UCSD-AML1 (cell line): ENCODE measurements at regions not wholly inside any gene's neighbourhood (a gene's known extent, or its start where the extent isn't known, plus 50 kb on each side); places are given as distances from the start of the nearest gene placed in this dataset.
"Not testable (repeated sequence)": the region's sequence is repeated elsewhere in the genome, so short reads cannot be mapped to it uniquely, and the experiment has no call there.

Source experiments
- DNase-seq: peaks from one replicate; lab custom pipeline; 2025; ENCODE audit not compliant: unreplicated experiment; lab: John Stamatoyannopoulos, UW

GRCh38 chr1:242824435-242824834, 299.9 kb upstream of the PLD5 start:
- no peak for DNase-seq

- DNase-seq: no peak
These were observed 289.1 kb upstream of the PLD5 start for GRCh38 chr1:242813490-242814091.

- DNase-seq: no peak
These were observed 286.8 kb upstream of the PLD5 start for GRCh38 chr1:242811092-242811840.

GRCh38 chr1:242806324-242806723, 281.8 kb upstream of the PLD5 start:
- no peak for DNase-seq

GRCh38 chr1:242805360-242805759, 280.9 kb upstream of the PLD5 start:
- DNase-seq: not testable (repeated sequence)

- DNase-seq: no peak
These were observed 278.5 kb upstream of the PLD5 start for GRCh38 chr1:242802973-242803372.

GRCh38 chr1:242800521-242800920, 276.0 kb upstream of the PLD5 start:
- no peak for DNase-seq

GRCh38 chr1:242797856-242798255, 273.4 kb upstream of the PLD5 start:
- DNase-seq: no peak

- DNase-seq: no peak
These were observed 264.3 kb upstream of the PLD5 start for GRCh38 chr1:242788771-242789170.

- DNase-seq: no peak
These were observed 263.5 kb upstream of the PLD5 start for GRCh38 chr1:242787968-242788367.

- DNase-seq: no peak
These were observed 260.3 kb upstream of the PLD5 start for GRCh38 chr1:242784807-242785206.

GRCh38 chr1:242784084-242784483, 259.6 kb upstream of the PLD5 start:
- DNase-seq: no peak

GRCh38 chr1:242774256-242774655, 249.8 kb upstream of the PLD5 start:
- DNase-seq: no peak

GRCh38 chr1:242770366-242770765, 245.9 kb upstream of the PLD5 start:
- no peak for DNase-seq

GRCh38 chr1:242764161-242764560, 239.7 kb upstream of the PLD5 start:
- DNase-seq: no peak

GRCh38 chr1:242761556-242761955, 237.1 kb upstream of the PLD5 start:
- DNase-seq: no peak

GRCh38 chr1:242754926-242755325, 230.4 kb upstream of the PLD5 start:
- no peak for DNase-seq

GRCh38 chr1:242754125-242754524, 229.6 kb upstream of the PLD5 start:
- no peak for DNase-seq

- no peak for DNase-seq
These were observed 222.7 kb upstream of the PLD5 start for GRCh38 chr1:242747233-242747632.

GRCh38 chr1:242745079-242745478, 220.6 kb upstream of the PLD5 start:
- no peak for DNase-seq

- no peak for DNase-seq
These were observed 219.7 kb upstream of the PLD5 start for GRCh38 chr1:242743983-242744780.
